ENCODE measurements at regions not wholly inside any gene's neighbourhood (a gene's known extent, or its start where the extent isn't known, plus 50 kb on each side); places are given as distances from the start of the nearest gene placed in this dataset.

- DNase-seq, result no peak
Measured at GRCh38 chr17:17398188-17398942, 78.4 kb upstream of the MED9 start.

GRCh38 chr17:17398943-17399926 lies 77.6 kb upstream of the MED9 start:
- no peak for DNase-seq

- no peak for DNase-seq
Measured at GRCh38 chr17:17400070-17400469, 76.7 kb upstream of the MED9 start.

GRCh38 chr17:17400566-17401184 lies 76.1 kb upstream of the MED9 start:
- no peak for DNase-seq

- no peak for DNase-seq
Measured at GRCh38 chr17:17401271-17401781, 75.5 kb upstream of the MED9 start.

- DNase-seq, result no peak
Measured at GRCh38 chr17:17402558-17402957, 74.2 kb upstream of the MED9 start.

GRCh38 chr17:17403065-17403464 lies 73.7 kb upstream of the MED9 start:
- no peak for DNase-seq

- DNase-seq, result peak; percentile 80
Measured at GRCh38 chr17:17403899-17404576, 72.8 kb upstream of the MED9 start.

- DNase-seq, result no peak
Measured at GRCh38 chr17:17405673-17406072, 71.1 kb upstream of the MED9 start.

- DNase-seq, result no peak
Measured at GRCh38 chr17:17406225-17406624, 70.6 kb upstream of the MED9 start.

- no peak for DNase-seq
Measured at GRCh38 chr17:17408236-17408794, 68.5 kb upstream of the MED9 start.

GRCh38 chr17:17410357-17410756 lies 66.4 kb upstream of the MED9 start:
- DNase-seq, result no peak

GRCh38 chr17:17411692-17412091 lies 65.1 kb upstream of the MED9 start:
- no peak for DNase-seq

GRCh38 chr17:17412326-17412725 lies 64.5 kb upstream of the MED9 start:
- no peak for DNase-seq

GRCh38 chr17:17413215-17413792 lies 63.5 kb upstream of the MED9 start:
- DNase-seq, result no peak

- DNase-seq, result no peak
Measured at GRCh38 chr17:17413821-17414220, 63.0 kb upstream of the MED9 start.

- no peak for DNase-seq
Measured at GRCh38 chr17:17414341-17414805, 62.4 kb upstream of the MED9 start.

GRCh38 chr17:17415006-17415405 lies 61.8 kb upstream of the MED9 start:
- DNase-seq, result no peak

- DNase-seq, result no peak
Measured at GRCh38 chr17:17416007-17416399, 60.8 kb upstream of the MED9 start.

- no peak for DNase-seq
Measured at GRCh38 chr17:17416400-17417360, 60.1 kb upstream of the MED9 start.

Data from right hindlimb (tissue), 1 donor.